ENCODE measurements at regions not wholly inside any gene's neighbourhood (a gene's known extent, or its start where the extent isn't known, plus 50 kb on each side); places are given as distances from the start of the nearest gene placed in this dataset.

DNA sequence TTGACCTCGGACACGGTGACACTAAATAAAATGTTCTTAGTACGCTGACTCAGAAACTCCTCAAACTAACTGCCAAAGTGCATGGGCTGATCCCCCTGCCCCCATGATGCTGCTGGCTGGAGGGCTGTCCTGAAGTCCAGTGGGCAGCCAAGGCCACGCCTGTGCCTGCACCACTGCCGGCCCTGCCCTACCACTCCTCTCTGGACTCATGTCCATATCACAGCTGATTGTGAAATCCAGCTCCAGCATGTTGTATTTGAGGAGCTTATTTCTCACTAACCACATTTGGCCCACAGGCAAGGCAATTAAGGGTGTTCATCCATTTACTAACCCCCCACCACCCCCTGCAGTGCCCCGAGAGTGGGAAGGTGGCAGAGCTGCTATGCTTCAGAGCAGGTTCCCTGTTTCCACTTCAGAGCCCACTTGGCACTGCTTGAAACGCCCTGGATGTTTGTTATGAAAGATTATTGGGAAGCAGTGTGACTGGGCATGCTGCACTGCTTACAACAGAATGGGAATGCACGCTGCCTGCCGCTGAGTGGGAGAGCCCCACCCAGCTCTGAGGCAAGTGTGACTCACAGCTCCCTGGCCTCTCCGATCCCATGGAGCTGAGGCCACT is 114.0 kb downstream of the UQCRFS1 start:
- no peaks in the 10 kb centered on the region for H3K36me3 Mint-ChIP-seq (ENCODE audit: low read depth, unreplicated experiment)
- TF ChIP-seq, protein P1, sequence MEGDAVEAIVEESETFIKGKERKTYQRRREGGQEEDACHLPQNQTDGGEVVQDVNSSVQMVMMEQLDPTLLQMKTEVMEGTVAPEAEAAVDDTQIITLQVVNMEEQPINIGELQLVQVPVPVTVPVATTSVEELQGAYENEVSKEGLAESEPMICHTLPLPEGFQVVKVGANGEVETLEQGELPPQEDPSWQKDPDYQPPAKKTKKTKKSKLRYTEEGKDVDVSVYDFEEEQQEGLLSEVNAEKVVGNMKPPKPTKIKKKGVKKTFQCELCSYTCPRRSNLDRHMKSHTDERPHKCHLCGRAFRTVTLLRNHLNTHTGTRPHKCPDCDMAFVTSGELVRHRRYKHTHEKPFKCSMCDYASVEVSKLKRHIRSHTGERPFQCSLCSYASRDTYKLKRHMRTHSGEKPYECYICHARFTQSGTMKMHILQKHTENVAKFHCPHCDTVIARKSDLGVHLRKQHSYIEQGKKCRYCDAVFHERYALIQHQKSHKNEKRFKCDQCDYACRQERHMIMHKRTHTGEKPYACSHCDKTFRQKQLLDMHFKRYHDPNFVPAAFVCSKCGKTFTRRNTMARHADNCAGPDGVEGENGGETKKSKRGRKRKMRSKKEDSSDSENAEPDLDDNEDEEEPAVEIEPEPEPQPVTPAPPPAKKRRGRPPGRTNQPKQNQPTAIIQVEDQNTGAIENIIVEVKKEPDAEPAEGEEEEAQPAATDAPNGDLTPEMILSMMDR (IDR thresholded peaks at IDR 0.05; ENCODE audit: unreplicated experiment): no peak
- peaks cover 3% of the 10 kb centered on the region for H3K27me3 Mint-ChIP-seq (ENCODE audit: unreplicated experiment)
- H3K4me1 Mint-ChIP-seq (ENCODE audit: unreplicated experiment): no peaks in the 10 kb centered on the region
- peaks cover 4% of the 10 kb centered on the region for H3K9me3 Mint-ChIP-seq (ENCODE audit: unreplicated experiment)
- no peak overlapping the region for H3K27ac Mint-ChIP-seq (ENCODE audit: unreplicated experiment)
- H3K4me3 Mint-ChIP-seq (ENCODE audit: unreplicated experiment): no peak overlapping the region
- no peak for DNase-seq (ENCODE audit: low spot score)

DNA sequence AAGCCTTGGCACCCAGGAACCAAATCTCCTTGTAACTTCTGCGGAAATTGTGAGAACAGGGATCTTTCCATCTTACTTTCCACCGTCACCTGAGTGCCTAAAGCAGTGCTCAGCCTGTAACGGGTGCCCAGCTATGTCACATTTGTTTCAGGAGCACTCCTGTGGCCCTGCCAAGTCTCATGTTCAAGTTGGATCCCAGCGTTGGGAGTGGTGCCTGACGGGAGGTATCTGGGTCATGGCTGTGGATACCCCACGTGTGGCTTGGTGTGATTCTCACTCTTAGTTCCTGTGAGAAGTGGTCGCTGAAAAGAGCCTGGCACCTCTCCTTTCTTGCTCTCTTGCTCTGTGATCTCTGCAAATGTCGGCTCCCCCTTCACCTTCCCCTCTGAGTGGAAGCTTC is 114.9 kb downstream of the UQCRFS1 start:
- H3K4me1 Mint-ChIP-seq (ENCODE audit: unreplicated experiment): no peaks in the 10 kb centered on the region
- H3K4me3 Mint-ChIP-seq (ENCODE audit: unreplicated experiment): no peak overlapping the region
- TF ChIP-seq, protein P1 (IDR thresholded peaks at IDR 0.05; ENCODE audit: unreplicated experiment): no peak
- no peak overlapping the region for H3K27ac Mint-ChIP-seq (ENCODE audit: unreplicated experiment)
- H3K36me3 Mint-ChIP-seq (ENCODE audit: low read depth, unreplicated experiment): no peaks in the 10 kb centered on the region
- H3K27me3 Mint-ChIP-seq (ENCODE audit: unreplicated experiment): no peaks in the 10 kb centered on the region
- peaks cover 4% of the 10 kb centered on the region for H3K9me3 Mint-ChIP-seq (ENCODE audit: unreplicated experiment)
- DNase-seq (ENCODE audit: low spot score): no peak

DNA sequence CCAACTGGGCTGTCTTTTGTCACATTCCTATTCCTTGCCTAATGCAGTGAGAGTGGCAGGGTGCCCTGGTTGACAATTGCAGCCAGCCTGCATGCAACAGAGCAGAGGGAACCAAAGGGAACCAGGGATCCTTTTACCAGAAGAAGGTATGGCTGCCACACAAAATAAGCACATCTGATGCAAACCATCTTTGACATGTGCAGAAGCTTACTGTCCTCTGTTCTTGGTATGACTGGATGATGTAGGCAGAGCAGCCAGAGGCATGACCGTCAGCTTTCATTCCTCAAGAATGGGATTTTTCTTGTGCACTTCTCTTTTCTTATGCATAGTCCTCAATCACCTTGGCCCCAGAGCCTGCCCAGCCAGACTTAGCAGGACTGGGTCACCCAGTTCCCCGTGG is 116.1 kb downstream of the UQCRFS1 start:
- no peaks in the 10 kb centered on the region for H3K36me3 Mint-ChIP-seq (ENCODE audit: low read depth, unreplicated experiment)
- H3K4me1 Mint-ChIP-seq (ENCODE audit: unreplicated experiment): no peaks in the 10 kb centered on the region
- H3K9me3 Mint-ChIP-seq (ENCODE audit: unreplicated experiment): peaks cover 4% of the 10 kb centered on the region
- no peak overlapping the region for H3K27ac Mint-ChIP-seq (ENCODE audit: unreplicated experiment)
- no peaks in the 10 kb centered on the region for H3K27me3 Mint-ChIP-seq (ENCODE audit: unreplicated experiment)
- H3K4me3 Mint-ChIP-seq (ENCODE audit: unreplicated experiment): no peak overlapping the region
- no peak for DNase-seq (ENCODE audit: low spot score)
- TF ChIP-seq, protein P1 (IDR thresholded peaks at IDR 0.05; ENCODE audit: unreplicated experiment): no peak

DNA sequence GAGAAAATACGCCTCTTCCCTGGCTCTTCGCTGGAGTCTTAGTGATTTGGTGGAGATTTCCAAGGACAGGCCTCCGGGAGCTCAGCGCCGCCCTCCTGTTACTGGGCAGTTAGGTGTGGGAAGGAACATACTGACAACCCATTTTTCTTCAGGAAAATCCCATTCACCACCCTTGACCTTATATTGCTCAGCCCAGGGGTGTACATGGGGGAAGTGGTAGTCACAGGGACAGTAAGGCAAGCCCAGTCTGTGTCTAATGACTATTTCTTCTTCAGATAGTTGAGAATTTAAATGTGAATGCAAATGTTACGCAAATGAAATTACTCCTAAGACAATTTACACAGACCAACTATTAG is 119.4 kb downstream of the UQCRFS1 start:
- H3K27ac Mint-ChIP-seq (ENCODE audit: unreplicated experiment): no peak overlapping the region
- no peak overlapping the region for H3K4me3 Mint-ChIP-seq (ENCODE audit: unreplicated experiment)
- no peaks in the 10 kb centered on the region for H3K4me1 Mint-ChIP-seq (ENCODE audit: unreplicated experiment)
- DNase-seq (ENCODE audit: low spot score): no peak
- no peaks in the 10 kb centered on the region for H3K9me3 Mint-ChIP-seq (ENCODE audit: unreplicated experiment)
- H3K27me3 Mint-ChIP-seq (ENCODE audit: unreplicated experiment): no peaks in the 10 kb centered on the region
- no peaks in the 10 kb centered on the region for H3K36me3 Mint-ChIP-seq (ENCODE audit: low read depth, unreplicated experiment)
- TF ChIP-seq, protein P1 (IDR thresholded peaks at IDR 0.05; ENCODE audit: unreplicated experiment): no peak

DNA sequence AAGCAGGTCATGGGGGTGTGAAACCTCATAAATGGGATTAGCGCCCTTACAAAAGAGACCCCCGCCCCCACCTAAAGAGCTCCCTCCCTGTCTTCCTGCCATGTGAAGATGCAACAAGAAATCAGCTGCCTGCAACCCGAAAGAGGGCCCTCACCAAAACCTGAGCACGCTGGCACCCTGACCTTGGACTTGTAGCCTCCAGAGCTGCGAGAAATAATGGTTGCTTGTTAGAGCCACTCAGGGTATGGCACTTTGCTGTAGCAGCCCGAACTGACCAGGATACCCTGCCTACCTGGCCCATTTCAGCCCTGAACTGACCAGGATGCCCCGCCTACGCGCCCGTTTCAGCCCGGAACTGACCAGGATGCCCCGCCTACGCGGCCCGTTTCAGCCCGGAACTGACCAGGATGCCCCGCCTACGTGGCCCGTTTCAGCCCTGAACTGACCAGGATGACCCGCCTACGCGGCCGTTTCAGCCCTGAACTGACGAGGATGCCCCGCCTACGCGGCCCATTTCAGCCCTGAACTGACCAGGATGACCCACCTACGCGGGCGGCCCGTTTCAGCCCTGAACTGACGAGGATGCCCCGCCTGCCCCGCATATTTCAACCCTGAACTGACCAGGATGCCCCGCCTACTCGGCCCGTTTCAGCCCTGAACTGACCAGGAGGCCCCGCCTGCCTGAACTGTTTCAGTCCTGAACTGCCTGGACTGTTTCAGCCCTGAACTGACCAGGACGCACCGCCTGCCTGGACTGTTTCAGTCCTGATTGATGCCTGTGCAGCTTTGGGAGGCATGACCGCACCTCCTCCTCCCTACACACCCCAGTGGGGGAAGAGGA is 120.0 kb downstream of the UQCRFS1 start:
- Mint-ChIP-seq H3K4me1 (ENCODE audit: unreplicated experiment) (no peaks in the 10 kb centered on the region), H3K27ac (ENCODE audit: unreplicated experiment) (no peak overlapping the region), H3K4me3 (ENCODE audit: unreplicated experiment) (no peak overlapping the region), H3K36me3 (ENCODE audit: low read depth, unreplicated experiment) (no peaks in the 10 kb centered on the region), H3K9me3 (ENCODE audit: unreplicated experiment) (no peaks in the 10 kb centered on the region), H3K27me3 (ENCODE audit: unreplicated experiment) (no peaks in the 10 kb centered on the region)
- DNase-seq (ENCODE audit: low spot score): no peak
- TF ChIP-seq, protein P1 (IDR thresholded peaks at IDR 0.05; ENCODE audit: unreplicated experiment): no peak
